IgD-negative memory B cell (primary cell): ENCODE measurements at regions not wholly inside any gene's neighbourhood (a gene's known extent, or its start where the extent isn't known, plus 50 kb on each side); places are given as distances from the start of the nearest gene placed in this dataset.

ENCODE experiments used
- H3K27ac Mint-ChIP-seq, 3 donors: one replicate each; pipeline ENCODE4 v1.8.0; 2020 to 2022; ENCODE audit warnings: mild to moderate bottlenecking in 3 of 3, mixed read lengths in 3 of 3, moderate library complexity in 1 of 3
- H3K27me3 Mint-ChIP-seq: one replicate; pipeline ENCODE4 v1.8.0; 2021; ENCODE audit warnings: mixed read lengths
- H3K36me3 Mint-ChIP-seq: one replicate; pipeline ENCODE4 v1.8.0; 2020; ENCODE audit warnings: mild to moderate bottlenecking, mixed read lengths
- H3K4me1 Mint-ChIP-seq, 3 donors: one replicate each; pipeline ENCODE4 v1.8.0; 2020 to 2022; ENCODE audit warnings: mixed read lengths in 3 of 3, mild to moderate bottlenecking in 1 of 3
- H3K4me3 Mint-ChIP-seq, 4 donors: one replicate each; pipeline ENCODE4 v1.8.0; 2020 to 2022; ENCODE audit warnings: mild to moderate bottlenecking in 4 of 4, mixed read lengths in 4 of 4, moderate library complexity in 3 of 4
- H3K9me3 Mint-ChIP-seq, 3 donors: one replicate each; pipeline ENCODE4 v1.8.0; 2020 to 2021; ENCODE audit warnings: mixed read lengths in 3 of 3, mild to moderate bottlenecking in 1 of 3

DNA sequence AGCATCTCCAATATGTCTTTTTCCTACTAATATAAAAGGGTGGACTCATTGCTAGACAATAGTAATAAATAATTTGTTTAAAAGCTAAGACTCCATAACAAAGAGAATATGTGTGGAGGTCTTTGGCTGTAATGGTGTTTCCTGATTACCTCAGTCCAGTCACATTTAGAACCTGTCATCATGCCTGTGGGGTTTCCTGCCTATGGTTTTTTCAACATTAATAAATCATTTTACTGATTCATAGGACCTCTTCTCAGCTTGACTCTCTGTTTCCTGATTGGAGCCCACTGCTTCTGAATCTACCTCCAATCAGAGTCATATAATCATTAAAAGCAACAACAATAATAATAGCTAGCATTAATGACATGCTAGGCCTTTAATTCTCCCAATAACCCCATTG, 52.4 kb upstream of the GNAI1 start:
- peaks cover 0 to 6% (median 2%) of the 10 kb centered on the region in 3 donors for H3K4me1 Mint-ChIP-seq
- H3K27me3 Mint-ChIP-seq: no peaks in the 10 kb centered on the region
- H3K27ac Mint-ChIP-seq: no peak overlapping the region
- no peaks in the 10 kb centered on the region for H3K36me3 Mint-ChIP-seq
- H3K4me3 Mint-ChIP-seq: no peak overlapping the region
- no peaks in the 10 kb centered on the region for H3K9me3 Mint-ChIP-seq

DNA sequence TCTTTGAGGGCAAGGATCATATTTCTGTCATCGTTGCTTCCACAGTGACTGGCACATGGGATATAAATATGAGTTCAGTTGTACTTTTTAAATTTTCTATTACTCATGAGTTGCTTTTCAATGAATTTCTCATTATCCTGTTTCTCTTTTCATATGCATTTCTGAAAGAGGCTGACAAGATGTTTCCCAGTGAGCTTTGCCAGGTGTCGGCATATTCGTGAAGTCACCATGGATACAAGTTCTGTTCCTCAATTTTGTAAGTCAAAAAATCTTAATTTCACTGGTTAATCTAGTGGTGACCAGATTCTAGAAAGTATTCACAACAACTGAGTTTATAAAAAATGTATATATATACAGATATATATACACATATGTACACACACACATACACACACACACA, 55.7 kb upstream of the GNAI1 start:
- no peak overlapping the region for H3K27ac Mint-ChIP-seq
- no peaks in the 10 kb centered on the region for H3K27me3 Mint-ChIP-seq
- peaks cover 0 to 4% (median 3%) of the 10 kb centered on the region in 3 donors for H3K9me3 Mint-ChIP-seq
- H3K4me3 Mint-ChIP-seq: no peak overlapping the region
- peaks cover 0 to 6% (median 2%) of the 10 kb centered on the region in 3 donors for H3K4me1 Mint-ChIP-seq
- H3K36me3 Mint-ChIP-seq: no peaks in the 10 kb centered on the region

DNA sequence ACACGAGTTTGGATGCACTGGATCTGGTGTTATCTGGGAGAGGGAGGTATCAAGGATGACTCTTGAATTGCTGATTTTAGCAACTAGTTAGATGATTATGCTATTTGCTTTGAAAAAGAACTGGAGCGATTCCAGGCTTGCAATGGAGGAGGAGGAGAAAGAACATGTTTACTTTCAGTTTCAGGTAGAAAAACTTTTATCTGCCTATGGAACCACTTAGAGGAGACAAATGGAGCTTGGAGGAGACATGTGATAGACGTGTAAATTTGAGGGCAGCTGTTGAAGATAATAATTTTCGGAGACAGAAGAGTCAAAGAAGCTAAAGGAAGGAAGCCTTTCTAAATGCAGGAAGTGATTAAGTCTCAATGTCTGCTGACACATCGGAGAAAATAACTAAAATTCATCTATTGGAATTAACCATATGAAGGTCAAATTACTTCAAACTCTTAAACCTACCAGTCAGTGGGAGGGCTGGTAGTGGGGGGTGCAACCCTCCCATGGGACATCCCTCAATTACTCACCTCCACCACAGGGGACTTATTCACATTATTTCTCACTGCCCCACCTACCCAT, 56.4 kb upstream of the GNAI1 start:
- H3K4me1 Mint-ChIP-seq: peaks cover 0 to 6% (median 2%) of the 10 kb centered on the region in 3 donors
- H3K27me3 Mint-ChIP-seq: no peaks in the 10 kb centered on the region
- H3K9me3 Mint-ChIP-seq: peaks cover 0 to 4% (median 3%) of the 10 kb centered on the region in 3 donors
- no peaks in the 10 kb centered on the region for H3K36me3 Mint-ChIP-seq
- H3K27ac Mint-ChIP-seq: no peak overlapping the region
- peak overlapping the region in 3 of 4 donors; percentile 15 to 59 (median 43) for H3K4me3 Mint-ChIP-seq

DNA sequence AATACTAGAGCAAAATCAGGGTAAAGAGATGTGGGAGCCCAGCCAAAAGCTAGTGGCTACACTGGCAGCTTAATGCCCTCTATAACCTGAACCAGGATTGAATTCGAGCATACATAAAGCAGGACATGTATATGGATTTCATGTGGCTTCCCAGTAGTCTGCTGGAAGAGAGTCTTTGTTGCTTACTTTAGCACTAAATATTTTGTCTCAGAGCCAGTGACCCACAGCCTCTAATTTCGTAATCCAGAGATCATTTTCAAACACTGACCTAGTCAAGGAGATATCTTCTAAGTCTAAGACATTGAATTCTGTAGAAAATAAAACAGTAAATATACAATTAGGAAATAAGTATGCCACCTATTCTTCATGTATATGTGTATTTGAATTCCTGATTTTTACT, 64.2 kb upstream of the GNAI1 start:
- Mint-ChIP-seq H3K27me3 (no peaks in the 10 kb centered on the region), H3K9me3 (peaks cover 0 to 15% (median 6%) of the 10 kb centered on the region in 3 donors), H3K27ac (no peak overlapping the region), H3K4me3 (no peak overlapping the region), H3K36me3 (no peaks in the 10 kb centered on the region), H3K4me1 (no peaks in the 10 kb centered on the region)

DNA sequence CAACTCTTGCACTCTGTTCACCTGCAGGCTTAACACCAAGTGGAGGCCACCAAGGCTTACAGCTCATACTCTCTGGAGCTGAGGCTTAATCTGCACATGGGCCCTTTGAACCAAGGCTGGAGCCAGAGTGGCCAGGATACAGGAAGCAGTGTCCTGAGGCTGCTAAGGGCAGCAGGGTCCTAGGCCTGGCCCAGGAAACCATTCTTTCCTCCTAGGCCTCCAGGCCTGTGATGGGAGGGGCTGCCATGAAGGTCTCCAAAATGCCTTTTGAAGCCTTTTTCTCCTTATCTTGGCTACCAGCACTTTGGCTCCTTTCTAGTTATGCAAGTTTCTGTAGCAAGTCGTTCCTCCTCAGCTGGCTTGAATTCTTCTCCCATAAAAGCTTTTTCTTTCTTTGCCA, 68.0 kb upstream of the GNAI1 start:
- Mint-ChIP-seq H3K27me3 (no peaks in the 10 kb centered on the region), H3K27ac (no peak overlapping the region), H3K9me3 (peaks cover 1 to 15% (median 2%) of the 10 kb centered on the region in 3 donors), H3K36me3 (no peaks in the 10 kb centered on the region), H3K4me3 (no peak overlapping the region), H3K4me1 (no peaks in the 10 kb centered on the region)

DNA sequence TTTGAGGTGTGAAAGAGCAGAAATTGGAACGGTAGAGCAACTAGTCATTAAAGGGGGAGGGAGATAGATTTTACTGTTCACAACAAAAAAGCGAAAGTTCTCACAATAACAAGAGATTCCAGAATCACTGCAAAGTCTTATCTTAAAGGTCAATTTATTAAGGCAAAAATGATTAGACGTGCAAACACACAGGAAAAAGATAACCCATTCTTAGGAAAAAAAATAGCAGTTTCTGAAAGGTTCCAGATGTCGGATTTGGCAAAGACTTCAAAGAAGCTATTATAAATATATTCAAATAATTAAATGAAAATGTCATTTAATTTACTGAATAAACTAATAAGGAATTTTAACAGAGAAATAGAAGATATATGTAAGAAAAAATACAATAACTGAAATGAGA, 70.8 kb upstream of the GNAI1 start:
- Mint-ChIP-seq H3K4me3 (no peak overlapping the region), H3K27ac (no peak overlapping the region), H3K9me3 (peaks cover 0 to 12% (median 1%) of the 10 kb centered on the region in 3 donors), H3K4me1 (no peaks in the 10 kb centered on the region), H3K27me3 (no peaks in the 10 kb centered on the region), H3K36me3 (no peaks in the 10 kb centered on the region)

DNA sequence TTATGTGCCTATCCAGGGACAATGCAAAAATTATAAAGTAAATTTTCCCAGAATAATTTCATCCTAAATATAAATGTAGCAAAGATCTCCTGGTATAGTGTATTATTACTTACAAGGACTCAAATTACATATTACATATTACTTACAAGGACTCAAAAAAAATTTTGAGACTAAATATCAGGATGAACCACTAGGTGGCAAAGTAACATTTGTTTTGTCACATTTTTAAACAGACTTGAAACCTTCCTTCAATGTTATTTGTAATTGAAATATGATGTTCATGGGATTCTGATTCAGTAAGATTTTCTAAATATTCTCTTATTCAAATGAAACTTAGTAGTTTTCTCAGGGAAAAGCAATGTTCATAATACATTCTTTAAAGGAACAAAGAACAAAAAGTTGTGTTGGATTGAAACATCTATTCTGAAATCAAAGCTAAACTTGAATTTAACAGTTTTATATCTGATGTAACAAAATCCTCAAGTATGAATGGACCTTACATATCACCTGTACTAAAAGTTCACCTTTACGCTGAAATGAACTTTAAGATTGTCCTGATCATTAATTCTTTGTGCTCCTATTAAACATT, 74.3 kb upstream of the GNAI1 start:
- H3K36me3 Mint-ChIP-seq: no peaks in the 10 kb centered on the region
- H3K9me3 Mint-ChIP-seq: peaks cover 0 to 1% (median under 1%) of the 10 kb centered on the region in 3 donors
- no peak overlapping the region for H3K27ac Mint-ChIP-seq
- no peaks in the 10 kb centered on the region for H3K27me3 Mint-ChIP-seq
- no peak overlapping the region for H3K4me3 Mint-ChIP-seq
- no peaks in the 10 kb centered on the region for H3K4me1 Mint-ChIP-seq

DNA sequence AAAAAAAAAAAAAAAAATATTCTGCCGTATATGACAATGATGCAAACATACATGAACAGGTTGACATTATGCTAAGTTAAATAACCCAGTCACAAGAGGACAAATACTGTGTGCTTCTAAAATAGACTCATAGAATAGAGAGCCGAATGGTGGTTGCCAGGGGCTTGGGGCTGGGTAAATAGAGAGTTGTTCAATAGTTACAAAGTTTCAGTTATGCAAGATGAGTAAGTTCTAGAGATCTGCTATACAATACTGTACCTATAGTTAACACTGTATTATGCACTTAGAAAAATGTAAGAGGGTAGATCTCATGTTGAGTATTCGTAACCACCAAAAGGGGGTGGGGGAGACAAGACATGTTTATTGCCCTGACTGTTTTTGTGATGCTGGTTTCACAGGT, 77.1 kb upstream of the GNAI1 start:
- no peak overlapping the region for H3K4me3 Mint-ChIP-seq
- no peaks in the 10 kb centered on the region for H3K27me3 Mint-ChIP-seq
- no peaks in the 10 kb centered on the region for H3K36me3 Mint-ChIP-seq
- no peak overlapping the region for H3K27ac Mint-ChIP-seq
- no peaks in the 10 kb centered on the region for H3K4me1 Mint-ChIP-seq
- H3K9me3 Mint-ChIP-seq: peaks cover 0 to 1% (median 0%) of the 10 kb centered on the region in 3 donors

DNA sequence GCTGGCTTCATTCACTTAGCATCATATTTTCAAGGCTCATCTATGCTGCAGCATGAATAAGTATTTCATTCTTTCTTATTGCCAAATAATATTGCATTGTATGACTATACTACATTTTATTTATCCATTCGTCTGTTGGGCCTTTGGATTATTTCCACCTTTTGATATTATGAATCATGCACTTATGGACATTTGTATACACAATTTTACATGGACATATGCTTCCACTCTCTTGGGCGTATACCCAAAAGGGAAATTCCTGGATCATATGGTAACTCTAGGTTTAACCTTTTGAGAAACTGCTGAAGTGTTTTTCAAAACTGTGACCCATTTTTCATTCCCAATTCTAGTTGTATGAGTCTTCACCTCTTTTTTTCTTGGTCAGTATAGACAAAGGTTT, 80.3 kb upstream of the GNAI1 start:
- Mint-ChIP-seq H3K9me3 (no peaks in the 10 kb centered on the region), H3K4me1 (no peaks in the 10 kb centered on the region), H3K27me3 (no peaks in the 10 kb centered on the region), H3K27ac (no peak overlapping the region), H3K36me3 (no peaks in the 10 kb centered on the region), H3K4me3 (peak overlapping the region in 1 of 4 donors; percentile 1)

DNA sequence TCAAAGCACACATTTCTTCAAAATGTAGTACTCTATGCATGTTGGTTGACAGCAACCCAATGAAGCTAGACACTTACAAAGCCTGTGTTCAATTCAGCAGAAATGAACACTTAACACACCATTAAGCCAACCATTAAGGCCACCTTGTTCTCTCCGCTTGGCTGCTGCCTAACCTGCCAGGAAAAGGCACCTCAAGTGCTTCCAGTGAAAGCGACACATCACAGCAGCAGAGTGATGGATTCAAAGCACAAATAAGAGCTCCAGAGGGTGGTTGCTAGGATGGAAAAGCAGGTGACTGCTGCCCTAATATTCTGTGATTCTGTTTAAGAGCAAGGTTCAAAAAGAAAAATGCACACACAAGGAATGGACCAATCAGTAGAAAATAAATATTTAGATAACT, 81.5 kb upstream of the GNAI1 start:
- Mint-ChIP-seq H3K4me1 (no peaks in the 10 kb centered on the region), H3K27ac (no peak overlapping the region)

DNA sequence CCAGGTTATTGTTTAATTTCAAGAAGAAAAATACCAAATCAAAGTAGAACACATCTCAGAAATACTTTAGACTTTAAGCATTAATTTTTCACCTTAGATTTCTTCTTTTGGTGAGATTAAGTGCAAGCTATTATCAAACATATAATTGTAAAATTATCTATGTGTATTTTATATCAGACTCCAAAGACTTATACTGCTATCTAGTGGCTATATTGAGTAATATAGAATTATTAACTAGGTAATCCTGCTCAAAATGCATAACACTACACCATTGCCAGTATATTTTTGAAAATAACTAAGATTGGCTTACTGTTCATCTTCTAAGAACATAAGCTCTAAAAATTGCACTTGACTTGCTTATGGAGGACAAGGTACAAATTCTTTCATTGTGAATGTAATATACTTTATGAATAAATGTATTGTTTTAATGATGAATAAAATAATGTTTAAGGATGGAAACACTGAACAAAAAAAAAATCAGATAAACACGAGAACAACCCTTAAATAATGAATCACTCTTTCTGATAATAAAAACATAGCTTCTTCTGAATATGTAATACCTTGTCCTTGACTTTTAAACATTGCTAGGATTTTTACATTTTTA, 86.7 kb upstream of the GNAI1 start:
- no peak overlapping the region for H3K4me3 Mint-ChIP-seq
- no peaks in the 10 kb centered on the region for H3K4me1 Mint-ChIP-seq
- no peaks in the 10 kb centered on the region for H3K36me3 Mint-ChIP-seq
- H3K9me3 Mint-ChIP-seq: peaks cover 0 to 7% (median 0%) of the 10 kb centered on the region in 3 donors
- H3K27ac Mint-ChIP-seq: no peak overlapping the region
- no peaks in the 10 kb centered on the region for H3K27me3 Mint-ChIP-seq

More for the DNA sequence above, 81.5 kb upstream of the GNAI1 start:
- Mint-ChIP-seq H3K27me3 (no peaks in the 10 kb centered on the region), H3K4me3 (no peak overlapping the region), H3K36me3 (no peaks in the 10 kb centered on the region), H3K9me3 (no peaks in the 10 kb centered on the region)

DNA sequence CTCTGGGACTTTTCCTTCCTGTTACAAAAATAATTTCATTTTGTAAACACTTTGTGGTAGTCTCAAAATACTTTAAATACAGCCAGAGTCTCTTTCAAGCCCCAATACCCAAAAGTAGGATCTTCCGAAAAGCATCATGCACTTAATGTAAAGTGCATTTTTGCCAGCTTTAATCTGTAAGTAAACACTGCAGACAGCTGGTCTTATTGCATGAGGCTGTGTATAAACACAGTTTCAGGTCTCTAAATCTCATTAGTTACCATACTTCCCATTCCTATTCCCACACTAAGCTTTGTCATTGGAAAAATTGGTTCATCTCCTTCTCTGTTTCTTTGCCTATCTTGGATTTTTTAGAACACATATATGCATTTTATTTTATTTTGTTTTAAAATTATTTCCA, 87.6 kb upstream of the GNAI1 start:
- H3K4me3 Mint-ChIP-seq: no peak overlapping the region
- H3K27ac Mint-ChIP-seq: no peak overlapping the region
- no peaks in the 10 kb centered on the region for H3K4me1 Mint-ChIP-seq
- no peaks in the 10 kb centered on the region for H3K36me3 Mint-ChIP-seq
- no peaks in the 10 kb centered on the region for H3K27me3 Mint-ChIP-seq
- peaks cover 0 to 7% (median 0%) of the 10 kb centered on the region in 3 donors for H3K9me3 Mint-ChIP-seq

DNA sequence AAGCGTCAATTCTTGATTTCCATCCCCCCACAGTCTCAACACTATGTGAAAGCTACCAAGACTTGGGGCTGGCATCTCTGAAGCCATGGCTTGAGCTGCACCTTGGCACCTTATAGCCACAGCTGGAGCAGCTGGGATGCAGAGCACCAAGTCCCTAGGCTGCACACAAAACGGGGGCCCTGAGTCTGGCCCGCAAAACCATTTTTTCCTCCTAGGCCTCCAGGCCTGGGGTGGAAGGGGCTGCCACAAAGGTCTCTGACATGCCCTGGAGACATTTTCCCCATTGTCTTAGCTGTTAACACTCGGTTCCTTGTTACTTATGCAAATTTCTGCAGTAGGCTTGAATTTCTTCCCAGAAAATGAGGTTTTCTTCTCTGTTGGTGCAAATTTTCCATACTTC, 89.8 kb upstream of the GNAI1 start:
- Mint-ChIP-seq H3K27ac (no peak overlapping the region), H3K4me3 (no peak overlapping the region), H3K36me3 (no peaks in the 10 kb centered on the region), H3K9me3 (peaks cover 0 to 7% (median 0%) of the 10 kb centered on the region in 3 donors), H3K4me1 (no peaks in the 10 kb centered on the region), H3K27me3 (no peaks in the 10 kb centered on the region)

DNA sequence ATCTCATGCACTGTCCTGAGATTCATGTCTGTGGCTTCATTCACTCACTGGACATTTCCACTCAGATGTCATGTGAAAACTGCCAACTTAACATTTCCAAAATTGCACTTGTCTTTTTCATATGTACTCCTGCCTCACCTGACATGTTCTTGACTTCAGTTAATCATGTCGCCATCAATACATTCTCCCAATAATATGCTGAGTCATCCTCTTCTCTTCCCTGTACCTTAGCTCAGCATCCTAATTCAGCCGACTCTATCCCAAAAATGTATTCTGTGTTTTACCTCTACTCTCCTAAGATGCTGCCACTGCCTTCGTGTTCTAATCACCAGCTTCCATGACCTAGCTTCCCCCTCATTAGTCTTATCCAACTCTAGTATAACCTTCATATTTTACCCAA, 93.9 kb upstream of the GNAI1 start:
- H3K4me1 Mint-ChIP-seq: no peaks in the 10 kb centered on the region

DNA sequence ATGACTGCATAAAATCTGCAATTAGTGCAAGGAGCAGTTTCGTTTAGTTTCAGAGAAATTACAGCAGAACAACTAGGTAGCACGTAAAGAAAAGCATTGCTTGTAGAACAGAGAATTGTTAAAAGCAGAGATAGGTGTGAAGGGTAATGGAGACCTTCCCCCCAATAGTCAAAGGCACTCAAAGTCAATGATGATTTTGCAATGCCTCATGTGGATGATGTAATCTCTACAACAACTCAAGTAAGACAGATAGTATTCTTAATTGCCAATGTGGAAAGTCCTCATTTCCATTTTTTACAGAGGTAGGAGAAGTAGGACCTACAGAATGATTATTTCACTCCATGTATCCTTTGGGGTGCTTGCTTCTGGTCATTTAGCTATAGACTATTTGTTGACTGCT, 94.3 kb upstream of the GNAI1 start:
- Mint-ChIP-seq H3K9me3 (peaks cover 0 to 4% (median 0%) of the 10 kb centered on the region in 3 donors), H3K4me3 (no peak overlapping the region), H3K27me3 (no peaks in the 10 kb centered on the region), H3K36me3 (no peaks in the 10 kb centered on the region), H3K4me1 (no peaks in the 10 kb centered on the region), H3K27ac (no peak overlapping the region)

More for the DNA sequence above, 93.9 kb upstream of the GNAI1 start:
- Mint-ChIP-seq H3K9me3 (peaks cover 0 to 7% (median 0%) of the 10 kb centered on the region in 3 donors), H3K27ac (no peak overlapping the region), H3K4me3 (no peak overlapping the region), H3K27me3 (no peaks in the 10 kb centered on the region), H3K36me3 (no peaks in the 10 kb centered on the region)
